Smooth muscle cell (in vitro differentiated cells): ENCODE measurements at regions not wholly inside any gene's neighbourhood (a gene's known extent, or its start where the extent isn't known, plus 50 kb on each side); places are given as distances from the start of the nearest gene placed in this dataset.

Experiments
- DNase-seq: peaks from one replicate; lab custom pipeline; 2025; ENCODE audit not compliant: unreplicated experiment; lab: John Stamatoyannopoulos, UW
- H2AFZ ChIP-seq: fragments of 200-600 bp; sonication (generic); 2 replicates; pipeline ENCODE4 v1.6.0; 2016; ENCODE audit warnings: antibody characterized with exemption, low read depth, mild to moderate bottlenecking
- H3F3A ChIP-seq: fragments of 200-600 bp; sonication (generic); 2 replicates; pipeline ENCODE4 v1.6.0; 2017; ENCODE audit warnings: antibody characterized with exemption, low read depth
- H3K27ac ChIP-seq: fragments of 200-600 bp; sonication (generic); 2 replicates; pipeline ENCODE4 v1.5.1; 2016; ENCODE audit warnings: low read depth, mild to moderate bottlenecking
- H3K27me3 ChIP-seq: fragments of 200-600 bp; sonication (generic); 2 replicates; pipeline ENCODE4 v1.6.1; 2016; ENCODE audit warnings: low read depth, mild to moderate bottlenecking
- H3K36me3 ChIP-seq: fragments of 200-600 bp; sonication (generic); 2 replicates; pipeline ENCODE4 v1.5.1; 2016; ENCODE audit warnings: low read depth
- H3K4me1 ChIP-seq: fragments of 200-600 bp; sonication (generic); 2 replicates; pipeline ENCODE4 v1.5.1; 2016; ENCODE audit warnings: low read depth
- H3K4me2 ChIP-seq: fragments of 200-600 bp; sonication (generic); 2 replicates; pipeline ENCODE4 v1.6.0; 2016; ENCODE audit warnings: mild to moderate bottlenecking
- H3K4me3 ChIP-seq: fragments of 200-600 bp; sonication (generic); 2 replicates; pipeline ENCODE4 v1.5.1; 2016; ENCODE audit warnings: mild to moderate bottlenecking
- H3K79me2 ChIP-seq: fragments of 200-600 bp; sonication (generic); 2 replicates; pipeline ENCODE4 v1.6.0; 2016; ENCODE audit warnings: low read depth, mild to moderate bottlenecking
- H3K9ac ChIP-seq: fragments of 200-600 bp; sonication (generic); 2 replicates; pipeline ENCODE4 v1.6.0; 2016; ENCODE audit warnings: low read depth
- H3K9me3 ChIP-seq: fragments of 200-600 bp; sonication (generic); replicated peaks from 2 replicates; pipeline ENCODE4 v1.5.1; 2016; ENCODE audit warnings: low read depth
- H4K20me1 ChIP-seq: fragments of 200-600 bp; sonication (generic); 2 replicates; pipeline ENCODE4 v1.6.0; 2016; ENCODE audit warnings: low read depth
- CTCF ChIP-seq: fragments of 200-600 bp; sonication (generic); IDR thresholded peaks from 2 replicates; pipeline ENCODE4 v1.5.1; 2017; ENCODE audit warnings: borderline replicate concordance, mild to moderate bottlenecking, antibody characterized with exemption; ENCODE audit not compliant: insufficient read depth, poor library complexity, severe bottlenecking
- WGBS: methylation state at CpG from one replicate; pipeline ENCODE4 v1.1.7; 2016; ENCODE audit warnings: low lambda C conversion rate; 5-methylcytosine and 5-hydroxymethylcytosine counted together

- no peak overlapping the region for H3K27ac ChIP-seq
- no peak overlapping the region for H3K4me2 ChIP-seq
- 91% methylated on average over 16 of the region's 16 CpGs for WGBS
- H3K27me3 ChIP-seq, result no peaks in the 10 kb centered on the region
- no peak overlapping the region for H2AFZ ChIP-seq
- H3K79me2 ChIP-seq, result no peaks in the 10 kb centered on the region
- H3K4me3 ChIP-seq, result no peak overlapping the region
- no peak for TF ChIP-seq CTCF
- no peaks in the 10 kb centered on the region for H3K9me3 ChIP-seq
- no peak for DNase-seq
- no peaks in the 10 kb centered on the region for H3K36me3 ChIP-seq
- H3F3A ChIP-seq, result no peaks in the 10 kb centered on the region
- H3K9ac ChIP-seq, result no peak overlapping the region
- no peaks in the 10 kb centered on the region for H4K20me1 ChIP-seq
- H3K4me1 ChIP-seq, result no peaks in the 10 kb centered on the region
These were observed 61.0 kb upstream of the DCAF8L1 start for GRCh38 chrX:28042260-28042659.

GRCh38 chrX:28039258-28039657, 58.0 kb upstream of the DCAF8L1 start:
- Histone ChIP-seq H3K4me3 (no peak overlapping the region), H3K9me3 (no peaks in the 10 kb centered on the region), H3K27me3 (no peaks in the 10 kb centered on the region), H3K27ac (no peak overlapping the region), H3K9ac (no peak overlapping the region), H4K20me1 (no peaks in the 10 kb centered on the region), H3K36me3 (no peaks in the 10 kb centered on the region), H3F3A (no peaks in the 10 kb centered on the region), H3K4me2 (no peak overlapping the region), H2AFZ (no peak overlapping the region), H3K4me1 (no peaks in the 10 kb centered on the region), H3K79me2 (no peaks in the 10 kb centered on the region)
- DNase-seq, result no peak
- 81% methylated on average over 8 of the region's 8 CpGs for WGBS
- TF ChIP-seq CTCF, result no peak
